OCI-LY7 (cell line): ENCODE measurements at regions not wholly inside any gene's neighbourhood (a gene's known extent, or its start where the extent isn't known, plus 50 kb on each side); places are given as distances from the start of the nearest gene placed in this dataset.

ENCODE experiments used
- CTCF ChIP-seq: fragments of 200-600 bp; sonication (generic); conservative IDR thresholded peaks from 2 replicates; pipeline ENCODE4 v1.5.1; 2014; ENCODE audit warnings: mild to moderate bottlenecking, antibody characterized with exemption, low read length, moderate library complexity, mixed read lengths
- EZH2phosphoT487 ChIP-seq: fragments of 200-600 bp; sonication (generic); IDR thresholded peaks from 2 replicates; pipeline ENCODE4 v1.6.1; 2018; ENCODE audit warnings: low read depth, borderline replicate concordance, mild to moderate bottlenecking, mixed run types, antibody characterized with exemption, low read length, moderate library complexity, mixed read lengths

DNA sequence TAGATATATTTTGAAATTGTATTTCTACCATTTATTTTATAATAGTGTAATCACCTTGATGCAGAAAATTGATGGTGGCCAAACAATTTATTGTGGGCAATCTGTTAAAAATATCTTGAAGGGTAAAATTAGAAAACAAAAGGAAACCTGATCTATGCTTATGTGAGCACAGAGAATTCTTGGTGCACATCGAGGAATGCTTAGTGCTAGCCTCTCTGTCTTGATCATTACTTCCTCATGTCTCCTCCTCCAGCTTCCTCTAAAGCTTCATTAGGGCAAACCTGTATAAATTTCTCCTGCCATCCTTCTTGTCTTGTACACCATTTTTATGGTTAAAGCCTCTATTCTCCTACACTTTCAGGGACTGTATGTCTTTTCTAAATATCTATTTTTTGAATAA lies 725.8 kb downstream of the RAPGEF2 start:
- no peak for TF ChIP-seq EZH2phosphoT487
- no peak for TF ChIP-seq CTCF
